ENCODE measurements at regions not wholly inside any gene's neighbourhood (a gene's known extent, or its start where the extent isn't known, plus 50 kb on each side); places are given as distances from the start of the nearest gene placed in this dataset.

GRCh38 chr5:82414041-82414388, 135.9 kb upstream of the RPS23 start:
- DNase-seq = no peak

DNA sequence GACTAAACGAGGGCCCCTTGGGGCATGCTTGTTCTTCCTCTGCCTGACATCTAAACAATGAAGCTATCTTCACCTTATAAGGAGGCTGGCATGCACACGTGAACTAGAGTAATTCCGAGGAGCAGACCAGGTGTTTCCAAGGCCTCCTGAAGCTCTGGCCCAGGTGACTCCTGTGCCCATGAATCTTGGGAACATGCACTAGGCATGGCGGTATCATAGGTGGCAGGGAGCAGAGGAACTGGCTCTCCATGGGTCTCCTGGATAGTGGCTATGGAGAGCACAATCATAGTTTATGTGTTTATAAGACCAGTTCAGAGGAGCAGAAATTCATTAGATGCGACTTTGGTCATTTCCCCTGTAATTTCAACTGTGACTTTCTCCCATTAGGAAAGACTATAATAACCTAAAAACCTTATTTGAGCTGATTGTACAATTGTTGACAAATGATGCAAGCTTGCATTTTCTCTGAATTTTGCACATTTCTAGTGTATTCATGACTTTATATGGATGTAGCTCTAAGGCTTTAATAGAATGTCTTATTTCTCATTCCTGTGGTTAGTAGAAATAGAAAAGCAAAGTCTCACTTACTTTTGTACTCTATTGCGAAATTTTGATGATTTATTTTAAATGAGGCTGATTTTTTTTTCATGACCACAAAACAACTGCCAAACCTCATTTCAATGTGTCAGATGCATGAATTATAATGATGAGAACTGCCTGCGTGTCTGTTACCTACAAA, 135.3 kb upstream of the RPS23 start:
- no peak for DNase-seq

- no peak for DNase-seq
These were observed 129.9 kb upstream of the RPS23 start for GRCh38 chr5:82408033-82408432.

- peak; percentile 10 for DNase-seq
These were observed 128.1 kb upstream of the RPS23 start for GRCh38 chr5:82406205-82406773.

- no peak for DNase-seq
These were observed 127.6 kb upstream of the RPS23 start for GRCh38 chr5:82405618-82406204.

DNA sequence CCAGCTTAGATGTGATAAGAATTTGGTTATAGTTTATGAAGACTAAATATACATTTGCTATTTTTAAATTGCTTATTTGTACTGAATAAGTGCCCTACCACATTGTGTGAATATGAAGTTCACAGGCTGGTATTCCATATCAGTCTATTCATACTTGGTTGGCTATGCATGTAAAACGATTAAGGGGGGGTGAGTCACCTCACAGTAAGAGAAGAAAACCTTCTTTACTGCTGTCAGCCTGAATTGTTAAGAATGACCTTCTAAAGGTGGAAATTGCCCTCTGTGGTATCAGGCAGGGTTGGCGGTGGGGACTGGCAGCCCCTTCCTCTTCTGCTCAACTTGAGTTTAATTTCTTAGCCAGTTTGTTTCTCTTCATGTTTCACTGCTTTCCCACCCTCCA, 127.0 kb upstream of the RPS23 start:
- no peak for DNase-seq

DNA sequence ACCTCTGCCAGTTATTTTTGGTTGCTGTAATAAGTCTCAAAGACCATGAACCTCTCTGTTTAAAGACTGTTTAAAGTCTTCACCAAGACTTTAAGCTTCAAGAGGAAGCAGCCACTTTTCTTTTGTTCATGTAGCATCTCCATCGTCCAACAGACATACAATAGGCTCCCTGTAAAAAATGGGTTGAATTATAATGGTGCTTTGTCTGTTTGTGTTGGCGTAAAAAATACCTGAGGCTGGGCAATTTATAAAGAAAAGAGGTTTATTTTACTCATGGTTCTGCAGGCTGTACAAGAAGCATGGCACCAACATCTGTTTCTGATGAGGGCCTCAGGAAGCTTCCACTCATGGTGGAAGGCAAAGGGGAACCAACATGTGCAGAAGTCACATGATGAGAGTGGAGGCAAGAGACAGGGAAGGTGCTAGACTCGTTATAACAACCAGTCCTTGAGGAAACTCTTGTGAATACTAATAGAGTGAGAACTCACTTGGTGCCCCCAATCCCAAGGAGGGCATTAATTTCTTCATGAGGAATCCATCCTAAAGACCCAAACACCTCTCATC, 126.3 kb upstream of the RPS23 start:
- DNase-seq = no peak

DNA sequence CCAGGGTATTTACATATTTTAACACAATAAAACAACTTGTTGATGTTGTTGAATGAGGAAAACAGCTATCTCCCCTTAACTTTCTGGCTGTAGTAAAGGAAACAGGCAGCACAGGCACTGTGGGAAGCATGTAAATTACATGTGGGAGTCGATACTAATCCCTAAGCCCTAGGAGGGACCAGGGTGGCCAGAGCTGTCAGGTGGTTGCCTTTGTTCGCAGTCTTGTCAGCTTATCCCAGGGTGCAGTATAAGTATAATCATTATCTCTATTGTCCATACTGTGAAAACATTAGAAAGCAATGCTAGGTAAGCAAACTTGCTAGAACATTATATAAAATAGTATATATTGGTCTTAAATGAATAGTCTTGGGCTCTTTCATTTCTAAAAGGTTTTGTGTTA, 125.6 kb upstream of the RPS23 start:
- DNase-seq = no peak

- DNase-seq = no peak
These were observed 124.9 kb upstream of the RPS23 start for GRCh38 chr5:82403026-82403425.

- DNase-seq = no peak
These were observed 121.0 kb upstream of the RPS23 start for GRCh38 chr5:82399111-82399510.

DNA sequence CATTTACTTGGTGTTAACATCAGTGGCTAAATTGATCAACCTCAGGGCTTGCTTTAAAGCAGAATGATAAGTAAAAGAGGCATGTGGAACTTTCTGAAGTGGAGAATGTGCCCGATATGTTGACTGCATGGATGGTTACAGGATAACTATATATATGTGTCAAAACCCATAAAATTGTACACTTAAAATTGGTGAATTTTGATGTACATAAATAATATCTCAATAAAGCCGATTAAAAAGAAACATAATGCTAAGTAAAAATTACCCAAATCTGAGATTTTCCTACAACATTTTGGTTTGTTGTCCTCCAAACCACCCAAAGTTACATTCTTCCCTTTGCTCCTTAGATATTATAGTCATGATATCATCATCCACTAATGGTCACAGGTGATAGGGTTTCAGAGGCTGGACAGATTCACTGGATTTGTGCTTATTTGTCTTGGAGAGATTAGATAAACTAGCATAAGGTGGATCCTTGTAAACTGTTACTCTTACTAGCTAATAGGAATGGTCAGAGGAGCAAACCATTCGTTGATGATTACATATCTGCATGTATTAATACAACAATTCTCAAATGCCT, 119.7 kb upstream of the RPS23 start:
- no peak for DNase-seq

DNA sequence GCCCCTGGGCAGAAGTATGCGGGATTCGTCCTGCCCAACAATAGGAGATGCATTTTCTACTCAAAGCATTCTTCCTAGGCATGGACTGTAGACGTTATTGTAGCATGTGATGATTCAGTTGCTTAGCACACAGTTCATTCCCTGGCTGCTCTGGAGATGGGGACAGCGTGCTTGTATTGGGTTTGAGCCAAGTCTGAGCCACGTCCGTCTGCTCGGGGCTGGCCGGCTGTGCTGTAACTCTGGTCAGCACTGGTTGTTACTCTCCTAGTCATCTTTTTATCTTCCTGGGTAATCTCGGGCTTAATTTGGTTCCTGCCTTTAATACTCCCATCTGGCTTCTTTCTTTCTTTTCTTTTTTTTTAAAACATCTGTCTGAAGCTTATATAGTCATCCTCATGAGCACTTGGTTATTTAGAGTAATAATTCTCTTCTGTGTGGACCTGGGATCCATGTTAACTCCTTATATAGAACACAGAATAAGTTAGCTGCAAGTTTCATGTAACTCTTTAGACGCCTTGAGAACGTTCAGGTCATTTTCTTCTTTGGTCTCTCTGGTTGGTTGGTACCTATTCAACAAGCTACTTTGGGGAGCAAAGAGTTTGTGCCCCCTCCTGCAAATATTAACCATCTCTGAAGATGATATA, 118.8 kb upstream of the RPS23 start:
- DNase-seq = peak; percentile 39

DNA sequence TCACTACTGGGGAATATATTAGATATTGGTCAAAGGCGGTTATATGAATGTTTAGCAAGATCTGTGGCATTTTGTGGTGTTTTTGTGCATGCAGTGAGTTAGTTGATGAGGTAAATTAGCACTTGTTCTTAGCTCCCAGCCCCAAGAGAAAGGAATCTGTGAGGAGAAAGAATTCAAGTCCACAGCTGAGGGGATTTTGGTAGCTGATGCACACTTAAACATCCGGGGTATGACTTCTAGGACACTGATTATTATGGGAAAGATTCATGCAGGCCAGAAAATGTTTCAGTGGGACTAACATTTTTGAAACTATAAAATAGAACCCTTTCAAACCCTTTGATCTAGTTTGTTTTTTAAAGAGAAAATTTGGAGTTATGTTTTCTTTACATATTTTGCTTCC, 118.2 kb upstream of the RPS23 start:
- DNase-seq = no peak

- DNase-seq = no peak
These were observed 115.8 kb upstream of the RPS23 start for GRCh38 chr5:82393951-82394350.

DNA sequence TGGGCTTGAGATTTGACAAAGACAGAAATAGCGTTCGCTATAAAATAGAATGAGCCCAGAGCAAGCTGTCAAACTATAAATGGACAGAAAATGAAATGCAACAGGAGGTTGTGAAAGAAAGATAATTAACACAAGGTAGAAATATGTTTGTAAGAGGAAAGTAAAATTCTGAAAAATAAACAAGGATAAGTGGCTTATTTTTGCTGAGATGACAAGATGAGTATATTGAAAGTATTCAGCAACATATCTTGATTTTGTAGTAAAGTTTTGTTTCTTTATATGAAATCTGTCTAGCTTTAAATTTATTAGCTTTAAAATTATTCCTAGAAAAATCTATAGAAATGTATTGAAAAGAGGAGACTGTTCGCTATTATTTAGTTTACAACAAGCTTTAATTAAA, 111.9 kb upstream of the RPS23 start:
- no peak for DNase-seq

- no peak for DNase-seq
These were observed 111.2 kb upstream of the RPS23 start for GRCh38 chr5:82389347-82389746.

GRCh38 chr5:82388181-82388580, 110.0 kb upstream of the RPS23 start:
- DNase-seq = no peak

- DNase-seq = no peak
These were observed 109.6 kb upstream of the RPS23 start for GRCh38 chr5:82387819-82388166.

DNA sequence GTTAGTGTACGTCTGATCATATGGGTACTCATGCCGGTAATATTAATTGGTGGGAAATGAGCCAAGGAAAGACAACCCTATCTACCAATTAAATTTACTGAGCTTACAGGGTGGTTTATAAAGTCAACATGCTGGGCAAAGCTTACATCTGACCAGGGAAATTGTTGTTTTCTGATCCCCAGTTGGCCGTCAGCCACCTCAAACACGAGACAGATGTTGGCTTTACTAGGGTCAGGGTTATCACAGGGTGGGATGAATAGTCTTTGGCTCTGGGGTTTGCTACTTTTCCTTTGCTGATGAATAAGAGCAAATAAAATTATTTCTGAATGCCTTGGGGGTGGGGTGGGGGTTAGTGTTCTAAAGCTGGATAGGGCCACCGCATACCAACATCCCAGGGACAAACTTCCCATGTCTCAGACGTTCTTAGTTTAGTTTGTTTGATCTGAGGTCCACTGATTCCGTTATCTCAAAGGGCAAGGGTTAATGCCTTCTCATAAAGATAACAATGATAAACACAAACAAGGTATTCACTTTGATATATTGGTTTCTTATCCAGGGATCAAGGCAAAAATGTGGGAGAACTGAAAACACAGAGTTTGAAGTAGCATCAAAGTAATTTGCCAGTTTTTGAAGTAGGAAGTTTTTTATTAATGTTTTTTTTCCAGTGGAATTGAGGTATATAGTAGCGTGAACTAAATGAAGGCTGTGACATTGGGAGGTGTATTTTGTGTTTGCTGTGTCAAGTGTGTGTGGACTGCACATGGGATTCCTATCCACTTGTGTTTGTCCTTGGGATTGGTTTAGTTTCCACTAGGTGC, 109.1 kb upstream of the RPS23 start:
- DNase-seq = peak; percentile 79

DNA sequence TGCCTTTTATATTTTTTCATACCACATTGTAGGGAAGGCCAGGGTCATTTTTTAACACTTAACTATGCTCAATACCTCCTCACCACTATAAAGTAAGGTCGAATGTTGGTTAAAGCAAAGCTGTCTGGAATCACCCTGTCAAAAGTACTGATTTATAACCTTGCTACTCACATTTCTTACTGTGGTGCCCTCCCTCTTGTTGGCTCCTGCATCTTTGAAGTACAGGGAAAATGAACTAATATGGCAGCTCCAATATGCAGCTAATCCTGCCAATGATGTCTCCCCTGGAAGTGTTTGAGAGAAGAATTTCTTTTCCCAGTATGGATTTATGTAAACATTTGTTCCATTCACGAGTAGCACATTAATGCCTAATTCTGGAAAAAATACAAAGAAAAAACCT, 108.4 kb upstream of the RPS23 start:
- no peak for DNase-seq

- DNase-seq = no peak
These were observed 106.0 kb upstream of the RPS23 start for GRCh38 chr5:82384034-82384750.

DNA sequence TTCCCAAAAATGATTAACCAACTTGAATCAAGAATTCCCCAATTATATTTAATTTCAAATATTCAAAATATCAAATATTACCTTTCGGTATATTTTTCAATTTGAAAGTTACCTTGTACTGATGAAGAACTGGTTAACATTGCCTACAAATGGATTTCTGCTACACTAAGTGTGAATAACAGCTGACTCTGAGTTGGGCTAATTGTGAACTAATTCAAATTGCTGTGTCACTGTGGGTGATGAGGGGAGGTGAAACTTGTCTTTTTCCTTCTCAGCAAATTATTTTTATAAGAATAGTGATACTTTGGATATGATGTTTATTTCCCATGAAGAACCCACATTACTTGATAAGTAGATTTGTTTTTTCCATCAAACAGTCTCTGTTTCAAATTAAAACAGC, 103.4 kb upstream of the RPS23 start:
- no peak for DNase-seq
